ENCODE measurements at regions not wholly inside any gene's neighbourhood (a gene's known extent, or its start where the extent isn't known, plus 50 kb on each side); places are given as distances from the start of the nearest gene placed in this dataset.

DNA sequence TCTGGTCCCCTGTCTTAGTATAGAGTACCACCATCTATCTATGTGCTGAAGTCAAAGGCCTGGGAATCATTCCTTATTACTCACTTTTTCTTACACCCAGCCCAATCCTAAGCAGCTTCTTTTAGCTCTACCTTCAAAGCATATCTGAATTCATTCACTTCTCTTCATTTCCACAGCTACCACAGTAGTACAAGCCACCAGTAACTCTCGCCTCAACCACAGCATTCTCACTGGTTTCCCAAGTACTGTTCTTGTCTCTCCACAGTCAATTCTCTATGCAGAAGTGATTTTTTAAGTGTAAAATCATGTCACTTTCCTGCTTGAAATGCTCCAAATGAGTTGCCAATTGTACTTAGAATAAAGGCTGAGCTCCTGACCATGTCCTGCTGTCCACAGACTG lies 401.7 kb downstream of the OXSM start:
- ChIA-PET CTCF (ENCODE audit: low intra/inter-chr PET ratio, low total read pairs) (no interaction called here), POLR2A (no interaction called here)
- H3K4me2 ChIP-seq (ENCODE audit: low read depth, low read length) = no peak overlapping the region
- H3K27ac ChIP-seq (ENCODE audit: extremely low read length, insufficient read depth, low read length) = no peak overlapping the region
- no peak overlapping the region for H3K4me3 ChIP-seq (replicated peaks in 1 of 3; ENCODE audit: insufficient read depth in 1 of 3, low read depth in 2 of 3, low read length in 3 of 3)
- no peaks in the 10 kb centered on the region; a peak in 1 of 5 replicates for H3K27me3 ChIP-seq (ENCODE audit: control insufficient read depth in 1 of 2, insufficient read depth in 2 of 2, low read length in 2 of 2)
- no peak overlapping the region for H3K9ac ChIP-seq (ENCODE audit: insufficient read depth, low read depth, low read length)
- no peaks in the 10 kb centered on the region for H3K79me2 ChIP-seq (ENCODE audit: insufficient read depth, low read length)
- no peaks in the 10 kb centered on the region for H3K4me1 ChIP-seq (ENCODE audit: insufficient read depth, low read length)
- in situ Hi-C loops (cut with HindIII; ENCODE audit: extremely low pct_ligation_motif_present, low pct_unique_long_range_greater_than_20kb) (no loop called here), intact Hi-C loops (cut with micrococcal nuclease; ENCODE audit: unreplicated experiment) (no loop called here)
- no peak for ATAC-seq
- DNase-seq (ENCODE audit: low spot score) = no peak
- H3K36me3 ChIP-seq (replicated peaks in 1 of 2; ENCODE audit: control insufficient read depth in 1 of 2, insufficient read depth in 2 of 2, low read length in 2 of 2) = no peaks in the 10 kb centered on the region
- no peak for FAIRE-seq
- WGBS (ENCODE audit: low lambda C conversion rate) = 0% methylated on average over 1 of the region's 1 CpG
- TF ChIP-seq, protein P1, sequence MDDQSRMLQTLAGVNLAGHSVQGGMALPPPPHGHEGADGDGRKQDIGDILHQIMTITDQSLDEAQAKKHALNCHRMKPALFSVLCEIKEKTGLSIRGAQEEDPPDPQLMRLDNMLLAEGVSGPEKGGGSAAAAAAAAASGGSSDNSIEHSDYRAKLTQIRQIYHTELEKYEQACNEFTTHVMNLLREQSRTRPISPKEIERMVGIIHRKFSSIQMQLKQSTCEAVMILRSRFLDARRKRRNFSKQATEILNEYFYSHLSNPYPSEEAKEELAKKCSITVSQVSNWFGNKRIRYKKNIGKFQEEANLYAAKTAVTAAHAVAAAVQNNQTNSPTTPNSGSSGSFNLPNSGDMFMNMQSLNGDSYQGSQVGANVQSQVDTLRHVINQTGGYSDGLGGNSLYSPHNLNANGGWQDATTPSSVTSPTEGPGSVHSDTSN (CRISPR knock-in tag; IDR thresholded peaks at IDR 0.05; ENCODE audit: borderline replicate concordance) = no peak
- TF ChIP-seq AKAP8 (CRISPR knock-in tag; IDR thresholded peaks at IDR 0.05) = no peak
- TF ChIP-seq AHR (CRISPR knock-in tag; IDR thresholded peaks at IDR 0.05) = no peak
- TF ChIP-seq DR1 (CRISPR knock-in tag; IDR thresholded peaks at IDR 0.05) = no peak
- H2AFZ ChIP-seq (ENCODE audit: low read length) = no peak overlapping the region
- H3K9me3 ChIP-seq (ENCODE audit: low read length) = peaks cover 63% of the 10 kb centered on the region
- BruUV-seq (replicated peaks) = no TSS peak
- H4K20me1 ChIP-seq (ENCODE audit: insufficient read depth, low read length) = no peaks in the 10 kb centered on the region

DNA sequence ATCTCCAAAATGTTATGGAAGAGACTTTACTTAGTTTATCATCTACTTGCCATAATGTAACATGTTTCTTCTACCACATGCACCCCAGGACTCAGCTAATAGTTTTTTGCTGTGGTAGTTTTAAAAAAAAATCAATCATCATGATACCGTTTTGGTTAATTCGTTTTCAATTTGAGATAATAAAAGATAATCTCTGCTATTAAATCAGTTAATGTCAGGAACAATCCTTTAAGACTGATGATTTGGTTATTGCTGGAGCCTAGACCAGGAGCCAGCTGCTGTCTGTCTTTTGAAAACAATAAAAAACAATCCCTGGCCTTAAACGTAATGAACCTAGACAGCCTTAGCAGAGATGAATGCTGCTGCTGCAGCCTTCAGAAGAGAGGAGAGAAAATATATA lies 403.7 kb downstream of the OXSM start:
- WGBS (ENCODE audit: low lambda C conversion rate) = under 1% methylated on average over 3 of the region's 3 CpGs

More for the DNA sequence above, 403.7 kb downstream of the OXSM start:
- Histone ChIP-seq H3K36me3 (replicated peaks in 1 of 2; ENCODE audit: control insufficient read depth in 1 of 2, insufficient read depth in 2 of 2, low read length in 2 of 2) (no peaks in the 10 kb centered on the region), H3K9ac (ENCODE audit: insufficient read depth, low read depth, low read length) (no peak overlapping the region), H4K20me1 (ENCODE audit: insufficient read depth, low read length) (no peaks in the 10 kb centered on the region), H3K79me2 (ENCODE audit: insufficient read depth, low read length) (no peaks in the 10 kb centered on the region), H3K9me3 (ENCODE audit: low read length) (peaks cover 55% of the 10 kb centered on the region), H3K27ac (ENCODE audit: extremely low read length, insufficient read depth, low read length) (no peak overlapping the region), H3K4me1 (ENCODE audit: insufficient read depth, low read length) (no peaks in the 10 kb centered on the region), H3K4me3 (replicated peaks in 1 of 3; ENCODE audit: insufficient read depth in 1 of 3, low read depth in 2 of 3, low read length in 3 of 3) (no peak overlapping the region), H3K27me3 (ENCODE audit: control insufficient read depth in 1 of 2, insufficient read depth in 2 of 2, low read length in 2 of 2) (no peaks in the 10 kb centered on the region; a peak in 1 of 5 replicates), H2AFZ (ENCODE audit: low read length) (no peak overlapping the region), H3K4me2 (ENCODE audit: low read depth, low read length) (no peak overlapping the region)
- in situ Hi-C loops (cut with HindIII; ENCODE audit: extremely low pct_ligation_motif_present, low pct_unique_long_range_greater_than_20kb) = no loop called here
- intact Hi-C loops (cut with micrococcal nuclease; ENCODE audit: unreplicated experiment) = no loop called here
- FAIRE-seq (no peak), ATAC-seq (no peak), DNase-seq (ENCODE audit: low spot score) (no peak)
- POLR2A ChIA-PET = no interaction called here
- CTCF ChIA-PET (ENCODE audit: low intra/inter-chr PET ratio, low total read pairs) = no interaction called here
- TF ChIP-seq TRIM24 (CRISPR knock-in tag; IDR thresholded peaks at IDR 0.05) (no peak), ZFAT (CRISPR knock-in tag; conservative IDR thresholded peaks at IDR 0.05) (no peak), ZFP90 (CRISPR knock-in tag; IDR thresholded peaks at IDR 0.05; ENCODE audit: borderline replicate concordance) (no peak), AGO1 (IDR thresholded peaks at IDR 0.05; ENCODE audit: low read depth, low read length, poor library complexity, severe bottlenecking) (no peak), ZNF615 (CRISPR knock-in tag; IDR thresholded peaks at IDR 0.05; ENCODE audit: borderline replicate concordance) (no peak), PAWR (CRISPR knock-in tag; IDR thresholded peaks at IDR 0.05; ENCODE audit: borderline replicate concordance) (no peak), ZNF333 (CRISPR knock-in tag; IDR thresholded peaks at IDR 0.05; ENCODE audit: borderline replicate concordance) (no peak), ZNF563 (CRISPR knock-in tag; IDR thresholded peaks at IDR 0.05) (no peak), MEF2D (CRISPR knock-in tag; IDR thresholded peaks at IDR 0.05) (no peak), ZNF746 (CRISPR knock-in tag; IDR thresholded peaks at IDR 0.05) (no peak), RXRA (CRISPR knock-in tag; IDR thresholded peaks at IDR 0.05) (no peak), ZNF282 (IDR thresholded peaks at IDR 0.05; ENCODE audit: partially characterized antibody) (no peak), NPAS2 (CRISPR knock-in tag; IDR thresholded peaks at IDR 0.05; ENCODE audit: borderline replicate concordance) (no peak)
- TF ChIP-seq, protein P2, sequence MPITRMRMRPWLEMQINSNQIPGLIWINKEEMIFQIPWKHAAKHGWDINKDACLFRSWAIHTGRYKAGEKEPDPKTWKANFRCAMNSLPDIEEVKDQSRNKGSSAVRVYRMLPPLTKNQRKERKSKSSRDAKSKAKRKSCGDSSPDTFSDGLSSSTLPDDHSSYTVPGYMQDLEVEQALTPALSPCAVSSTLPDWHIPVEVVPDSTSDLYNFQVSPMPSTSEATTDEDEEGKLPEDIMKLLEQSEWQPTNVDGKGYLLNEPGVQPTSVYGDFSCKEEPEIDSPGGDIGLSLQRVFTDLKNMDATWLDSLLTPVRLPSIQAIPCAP (CRISPR knock-in tag; IDR thresholded peaks at IDR 0.05; ENCODE audit: low read depth) = no peak
- TF ChIP-seq, protein P3, sequence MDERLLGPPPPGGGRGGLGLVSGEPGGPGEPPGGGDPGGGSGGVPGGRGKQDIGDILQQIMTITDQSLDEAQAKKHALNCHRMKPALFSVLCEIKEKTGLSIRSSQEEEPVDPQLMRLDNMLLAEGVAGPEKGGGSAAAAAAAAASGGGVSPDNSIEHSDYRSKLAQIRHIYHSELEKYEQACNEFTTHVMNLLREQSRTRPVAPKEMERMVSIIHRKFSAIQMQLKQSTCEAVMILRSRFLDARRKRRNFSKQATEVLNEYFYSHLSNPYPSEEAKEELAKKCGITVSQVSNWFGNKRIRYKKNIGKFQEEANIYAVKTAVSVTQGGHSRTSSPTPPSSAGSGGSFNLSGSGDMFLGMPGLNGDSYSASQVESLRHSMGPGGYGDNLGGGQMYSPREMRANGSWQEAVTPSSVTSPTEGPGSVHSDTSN (CRISPR knock-in tag; IDR thresholded peaks at IDR 0.05) = no peak
- BruUV-seq (replicated peaks) = no TSS peak

Measured in HepG2 (cell line).